Cardiac fibroblast (primary cell): ENCODE measurements at regions not wholly inside any gene's neighbourhood (a gene's known extent, or its start where the extent isn't known, plus 50 kb on each side); places are given as distances from the start of the nearest gene placed in this dataset.

Experiments
- DNase-seq, 2 donors: peaks; one replicate each; pipeline versions ENCODE4 v3.0.0 to v3.0.0-alpha.2; 2010; ENCODE audit warnings: low read depth in 2 of 2
- H3K4me3 ChIP-seq, 2 donors: replicated peaks in 1 of 2; 1 replicate in 1 of 2; 2 replicates in 1 of 2; pipeline ENCODE4 v1.5.1; 2011; ENCODE audit warnings: low read depth in 2 of 2, low read length in 2 of 2, mild to moderate bottlenecking in 2 of 2, moderate library complexity in 1 of 2
- CTCF ChIP-seq: IDR thresholded peaks from one replicate; pipeline ENCODE4 v1.5.1; 2011; ENCODE audit warnings: low read depth, mild to moderate bottlenecking, low read length, inconsistent platforms

GRCh38 chr13:109642358-109642757, 144.0 kb downstream of the IRS2 start:
- TF ChIP-seq CTCF: no peak
- no peak for DNase-seq
- H3K4me3 ChIP-seq: no peak overlapping the region

GRCh38 chr13:109636736-109637135, 149.6 kb downstream of the IRS2 start:
- H3K4me3 ChIP-seq: no peak overlapping the region
- no peak for DNase-seq
- no peak for TF ChIP-seq CTCF

- DNase-seq: no peak
- no peak for TF ChIP-seq CTCF
- H3K4me3 ChIP-seq: no peak overlapping the region
These were observed 155.3 kb downstream of the IRS2 start for GRCh38 chr13:109631069-109631468.

- H3K4me3 ChIP-seq: no peak overlapping the region
- TF ChIP-seq CTCF: no peak
These were observed 156.1 kb downstream of the IRS2 start for GRCh38 chr13:109630271-109630670.

DNA sequence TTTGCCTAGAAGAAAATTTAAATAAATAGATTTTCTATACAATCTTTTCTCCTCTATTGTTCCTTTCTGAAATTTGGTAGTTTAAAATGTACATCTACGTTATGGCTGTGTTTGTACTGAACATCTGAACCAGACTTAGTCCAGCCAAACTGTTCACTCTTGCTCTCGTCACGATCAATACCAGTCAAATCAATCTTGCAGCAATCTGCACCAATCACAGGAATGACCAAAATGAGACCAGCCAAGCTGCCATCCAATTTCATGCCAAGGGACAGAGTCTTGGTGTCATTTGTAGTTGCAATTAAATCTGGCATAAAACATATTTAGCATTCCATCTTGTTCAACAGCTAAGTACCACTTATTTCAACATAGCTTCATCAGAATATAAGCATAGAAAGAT, 156.6 kb downstream of the IRS2 start:
- no peak for TF ChIP-seq CTCF
- no peak overlapping the region for H3K4me3 ChIP-seq
- no peak for DNase-seq

More at GRCh38 chr13:109630271-109630670, 156.1 kb downstream of the IRS2 start:
- no peak for DNase-seq

- TF ChIP-seq CTCF: no peak
- H3K4me3 ChIP-seq: no peak overlapping the region
- peak; percentile 13 to 87 for DNase-seq
These were observed 158.1 kb downstream of the IRS2 start for GRCh38 chr13:109628251-109628699.

GRCh38 chr13:109627649-109628048, 158.7 kb downstream of the IRS2 start:
- no peak overlapping the region for H3K4me3 ChIP-seq
- TF ChIP-seq CTCF: no peak
- no peak for DNase-seq
